PFSK-1 (cell line): ENCODE measurements at regions not wholly inside any gene's neighbourhood (a gene's known extent, or its start where the extent isn't known, plus 50 kb on each side); places are given as distances from the start of the nearest gene placed in this dataset.

Experiments
- FOXP2 ChIP-seq: optimal IDR thresholded peaks from 2 replicates; pipeline ENCODE3; 2011; ENCODE audit warnings: borderline replicate concordance, control low read depth, inconsistent platforms; ENCODE audit not compliant: insufficient read depth; ENCODE audit errors: extremely low read length, extremely low read depth
- POLR2AphosphoS5 ChIP-seq: IDR thresholded peaks from 2 replicates; pipeline ENCODE4 v1.6.1; 2012; ENCODE audit warnings: low read depth, mild to moderate bottlenecking, control low read depth, low read length, moderate library complexity
- REST ChIP-seq, 2 experiments: IDR thresholded peaks; 2 replicates each; pipeline versions ENCODE4 v1.6.1 to v1.8.0; 2011 to 2012; ENCODE audit warnings: low read depth in 2 of 2, low read length in 2 of 2, control low read depth in 1 of 2, inconsistent platforms in 1 of 2, mild to moderate bottlenecking in 1 of 2, moderate library complexity in 1 of 2; ENCODE audit not compliant: insufficient read depth in 1 of 2
- SIN3A ChIP-seq: IDR thresholded peaks from 2 replicates; pipeline ENCODE4 v1.6.1; 2012; ENCODE audit warnings: mild to moderate bottlenecking, low read length, moderate library complexity, borderline replicate concordance; ENCODE audit not compliant: insufficient read depth
- TAF1 ChIP-seq: IDR thresholded peaks from 2 replicates; pipeline ENCODE4 v1.6.1; 2012; ENCODE audit warnings: low read length, control low read depth, borderline replicate concordance; ENCODE audit not compliant: insufficient read depth

- no peak for TF ChIP-seq FOXP2
- TF ChIP-seq TAF1: no peak
- TF ChIP-seq POLR2AphosphoS5: no peak
- TF ChIP-seq REST (IDR thresholded peaks at IDR 0.05; ENCODE audit: insufficient read depth in 1 of 2, low read depth in 2 of 2, low read length in 2 of 2): no peak
- no peak for TF ChIP-seq SIN3A
Observed at GRCh38 chr10:64261092-64261491, 739.9 kb downstream of the REEP3 start.

GRCh38 chr10:64261676-64262075 is 740.5 kb downstream of the REEP3 start:
- TF ChIP-seq SIN3A: no peak
- TF ChIP-seq REST (IDR thresholded peaks at IDR 0.05; ENCODE audit: insufficient read depth in 1 of 2, low read depth in 2 of 2, low read length in 2 of 2): no peak
- TF ChIP-seq TAF1: no peak
- no peak for TF ChIP-seq FOXP2
- TF ChIP-seq POLR2AphosphoS5: no peak

- TF ChIP-seq FOXP2 (no peak), REST (IDR thresholded peaks at IDR 0.05; ENCODE audit: insufficient read depth in 1 of 2, low read depth in 2 of 2, low read length in 2 of 2) (no peak), POLR2AphosphoS5 (no peak), TAF1 (no peak), SIN3A (no peak)
Observed at GRCh38 chr10:64265961-64266360, 744.8 kb downstream of the REEP3 start.

GRCh38 chr10:64271508-64271907 is 750.3 kb downstream of the REEP3 start:
- TF ChIP-seq FOXP2 (no peak), POLR2AphosphoS5 (no peak), REST (IDR thresholded peaks at IDR 0.05; ENCODE audit: insufficient read depth in 1 of 2, low read depth in 2 of 2, low read length in 2 of 2) (no peak), SIN3A (no peak), TAF1 (no peak)

GRCh38 chr10:64271983-64272382 is 750.8 kb downstream of the REEP3 start:
- TF ChIP-seq POLR2AphosphoS5 (no peak), REST (IDR thresholded peaks at IDR 0.05; ENCODE audit: insufficient read depth in 1 of 2, low read depth in 2 of 2, low read length in 2 of 2) (no peak), TAF1 (no peak), SIN3A (no peak), FOXP2 (no peak)
